ENCODE measurements at regions not wholly inside any gene's neighbourhood (a gene's known extent, or its start where the extent isn't known, plus 50 kb on each side); places are given as distances from the start of the nearest gene placed in this dataset.

GRCh38 chr4:32950866-32951265 is 2230.7 kb downstream of the PCDH7 start:
- TF ChIP-seq CTCF (IDR thresholded peaks at IDR 0.05; ENCODE audit: low read depth, low read length) = no peak
- H3K27me3 ChIP-seq = no peaks in the 10 kb centered on the region
- H3K9me3 ChIP-seq = no peaks in the 10 kb centered on the region
- no peak overlapping the region for H3K4me3 ChIP-seq (ENCODE audit: low read depth, low read length)
- no peaks in the 10 kb centered on the region for H3K4me1 ChIP-seq
- no peaks in the 10 kb centered on the region for H3K36me3 ChIP-seq
- no peak for DNase-seq

GRCh38 chr4:32958586-32958985 is 2238.4 kb downstream of the PCDH7 start:
- H3K4me3 ChIP-seq (ENCODE audit: low read depth, low read length) = no peak overlapping the region
- H3K27me3 ChIP-seq = no peaks in the 10 kb centered on the region
- DNase-seq = no peak
- no peaks in the 10 kb centered on the region for H3K4me1 ChIP-seq
- no peaks in the 10 kb centered on the region for H3K36me3 ChIP-seq
- H3K9me3 ChIP-seq = no peaks in the 10 kb centered on the region
- TF ChIP-seq CTCF (IDR thresholded peaks at IDR 0.05; ENCODE audit: low read depth, low read length) = no peak

- DNase-seq = no peak
- H3K27me3 ChIP-seq = no peaks in the 10 kb centered on the region
- H3K9me3 ChIP-seq = no peaks in the 10 kb centered on the region
- TF ChIP-seq CTCF (IDR thresholded peaks at IDR 0.05; ENCODE audit: low read depth, low read length) = no peak
- no peaks in the 10 kb centered on the region for H3K4me1 ChIP-seq
- no peak overlapping the region for H3K4me3 ChIP-seq (ENCODE audit: low read depth, low read length)
- no peaks in the 10 kb centered on the region for H3K36me3 ChIP-seq
Observed at GRCh38 chr4:32962100-32962499, 2241.9 kb downstream of the PCDH7 start.

GRCh38 chr4:32985256-32985655 is 2265.1 kb downstream of the PCDH7 start:
- Histone ChIP-seq H3K27me3 (no peaks in the 10 kb centered on the region), H3K4me1 (no peaks in the 10 kb centered on the region), H3K4me3 (ENCODE audit: low read depth, low read length) (no peak overlapping the region), H3K9me3 (no peaks in the 10 kb centered on the region), H3K36me3 (no peaks in the 10 kb centered on the region)
- DNase-seq = no peak
- no peak for TF ChIP-seq CTCF (IDR thresholded peaks at IDR 0.05; ENCODE audit: low read depth, low read length)

GRCh38 chr4:32986236-32986635 is 2266.1 kb downstream of the PCDH7 start:
- H3K27me3 ChIP-seq = no peaks in the 10 kb centered on the region
- no peak overlapping the region for H3K4me3 ChIP-seq (ENCODE audit: low read depth, low read length)
- no peak for TF ChIP-seq CTCF (IDR thresholded peaks at IDR 0.05; ENCODE audit: low read depth, low read length)
- no peaks in the 10 kb centered on the region for H3K4me1 ChIP-seq
- no peaks in the 10 kb centered on the region for H3K9me3 ChIP-seq
- H3K36me3 ChIP-seq = no peaks in the 10 kb centered on the region
- no peak for DNase-seq

GRCh38 chr4:32987111-32987510 is 2266.9 kb downstream of the PCDH7 start:
- no peaks in the 10 kb centered on the region for H3K9me3 ChIP-seq
- no peak overlapping the region for H3K4me3 ChIP-seq (ENCODE audit: low read depth, low read length)
- no peaks in the 10 kb centered on the region for H3K27me3 ChIP-seq
- TF ChIP-seq CTCF (IDR thresholded peaks at IDR 0.05; ENCODE audit: low read depth, low read length) = no peak
- no peak for DNase-seq
- no peaks in the 10 kb centered on the region for H3K36me3 ChIP-seq
- H3K4me1 ChIP-seq = no peaks in the 10 kb centered on the region

Data from BE2C (cell line).